ENCODE measurements at regions not wholly inside any gene's neighbourhood (a gene's known extent, or its start where the extent isn't known, plus 50 kb on each side); places are given as distances from the start of the nearest gene placed in this dataset.
"Not testable (repeated sequence)": the region's sequence is repeated elsewhere in the genome, so short reads cannot be mapped to it uniquely, and the experiment has no call there.

- DNase-seq, result no peak
Observed at GRCh38 chr11:110862407-110862806, 150.2 kb upstream of the ARHGAP20 start.

DNA sequence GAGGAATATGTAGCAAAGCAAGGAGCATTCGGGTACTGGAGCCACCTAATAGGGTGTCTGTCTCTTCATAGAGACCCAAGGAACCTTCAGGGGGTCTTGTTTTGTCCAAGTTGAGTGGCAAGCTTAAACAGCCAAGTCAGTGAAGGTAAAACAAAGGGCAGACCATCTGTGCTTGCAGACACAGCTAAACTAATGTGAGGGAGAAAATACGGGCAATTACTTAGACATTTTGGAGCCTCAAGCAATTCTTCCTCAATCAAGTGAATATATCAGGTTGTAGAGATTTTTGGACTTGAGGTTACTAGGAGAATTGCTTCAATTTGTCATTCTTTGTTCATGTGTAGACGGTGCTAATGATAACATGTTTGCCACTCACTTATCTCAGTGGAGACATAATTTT, 148.2 kb upstream of the ARHGAP20 start:
- no peak for DNase-seq

- DNase-seq, result no peak
Observed at GRCh38 chr11:110859998-110860397, 147.8 kb upstream of the ARHGAP20 start.

DNA sequence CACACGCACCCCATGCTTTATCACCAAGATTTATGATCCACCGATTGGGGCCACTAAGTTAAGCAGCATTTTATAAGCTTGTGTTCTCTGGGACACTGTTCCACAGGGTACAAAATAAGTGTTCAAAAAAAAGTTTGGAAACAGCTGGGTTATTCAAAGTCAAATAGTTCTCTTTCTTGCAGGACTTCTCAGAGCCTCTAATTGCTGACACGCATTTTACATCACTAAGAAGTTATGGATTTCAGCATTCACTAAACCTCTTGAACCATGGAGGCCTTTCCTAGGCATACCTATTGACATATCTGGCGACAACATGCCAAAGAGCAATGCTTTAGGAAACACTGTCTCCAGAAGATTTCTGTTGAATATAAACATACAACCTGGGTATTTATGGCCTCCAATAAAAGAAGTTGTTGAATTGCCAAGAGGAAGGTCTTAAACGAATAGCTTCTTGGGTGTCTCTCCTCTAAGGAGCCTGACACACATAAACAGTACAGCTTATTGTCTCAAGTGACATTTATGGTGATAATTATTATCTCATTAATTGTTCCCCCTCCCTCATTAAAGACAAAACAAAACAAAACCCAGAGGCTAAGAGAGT, 147.1 kb upstream of the ARHGAP20 start:
- DNase-seq, result no peak

DNA sequence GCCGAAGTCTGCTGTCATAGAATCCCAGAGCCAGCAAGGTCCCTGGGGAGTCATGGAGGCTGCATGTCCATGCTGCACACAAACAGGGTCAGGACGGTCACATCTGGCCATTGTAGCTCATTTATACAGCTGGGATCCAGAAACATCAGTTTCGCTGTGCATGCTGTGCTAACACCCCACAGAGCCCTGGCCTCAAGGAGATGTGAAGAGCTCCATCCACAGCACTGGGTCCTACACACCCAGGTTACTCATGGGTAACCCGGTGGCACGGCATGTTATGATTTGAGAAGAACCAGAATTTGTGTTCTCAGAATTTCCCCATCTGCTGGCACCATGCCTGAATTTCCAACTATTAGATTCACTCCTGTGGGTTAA, 146.3 kb upstream of the ARHGAP20 start:
- DNase-seq, result no peak

GRCh38 chr11:110857892-110858546, 145.8 kb upstream of the ARHGAP20 start:
- DNase-seq, result no peak

- DNase-seq, result no peak
Observed at GRCh38 chr11:110856996-110857812, 145.0 kb upstream of the ARHGAP20 start.

GRCh38 chr11:110856340-110856739, 144.1 kb upstream of the ARHGAP20 start:
- DNase-seq, result no peak

DNA sequence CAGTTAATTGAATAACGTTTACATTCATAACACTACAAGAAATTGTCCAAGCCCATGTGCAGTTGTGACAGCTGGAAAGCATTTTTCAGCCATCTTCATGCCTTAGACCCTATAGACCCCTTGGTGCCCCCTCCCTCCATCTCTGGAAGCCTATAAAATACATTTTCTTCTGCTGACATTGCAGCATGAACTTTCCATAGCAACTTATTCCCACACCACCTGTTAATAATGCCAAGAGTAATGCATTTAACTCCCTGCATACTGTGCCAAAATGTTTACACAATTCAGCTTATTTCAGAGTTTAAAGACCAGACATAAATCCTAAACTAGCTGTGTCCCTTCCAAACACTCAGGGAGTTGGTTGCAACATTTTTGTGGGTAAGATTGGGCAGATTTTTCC, 143.0 kb upstream of the ARHGAP20 start:
- no peak for DNase-seq

DNA sequence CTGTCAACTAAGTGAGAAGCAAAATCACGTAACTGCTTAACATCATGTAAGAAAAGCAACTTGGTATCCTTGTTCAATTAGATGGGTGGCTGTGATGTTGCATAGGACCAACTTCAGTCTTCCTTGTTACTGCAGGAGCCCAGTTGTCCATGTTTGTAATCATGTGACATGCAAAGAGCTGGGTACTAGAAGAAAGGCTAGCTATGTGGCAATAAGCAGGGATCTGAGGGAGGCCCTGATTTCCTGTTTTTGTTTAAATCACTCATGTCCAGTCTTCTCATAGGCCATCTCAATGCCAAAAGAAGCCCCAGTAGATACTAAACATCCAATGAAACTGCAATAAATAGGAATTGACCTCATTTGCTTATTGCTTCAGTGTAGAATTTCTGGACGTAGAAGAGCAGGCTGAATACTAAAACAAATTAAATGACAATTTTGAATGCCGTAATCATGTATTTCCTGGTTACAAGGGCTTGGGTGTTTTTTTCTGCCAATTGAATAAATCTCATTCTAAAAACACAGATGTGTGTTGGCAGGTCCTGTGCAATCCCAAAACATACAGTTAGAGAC, 140.8 kb upstream of the ARHGAP20 start:
- DNase-seq, result no peak

- no peak for DNase-seq
Observed at GRCh38 chr11:110850846-110851245, 138.6 kb upstream of the ARHGAP20 start.

GRCh38 chr11:110843053-110843452, 130.8 kb upstream of the ARHGAP20 start:
- not testable (repeated sequence) for DNase-seq

DNA sequence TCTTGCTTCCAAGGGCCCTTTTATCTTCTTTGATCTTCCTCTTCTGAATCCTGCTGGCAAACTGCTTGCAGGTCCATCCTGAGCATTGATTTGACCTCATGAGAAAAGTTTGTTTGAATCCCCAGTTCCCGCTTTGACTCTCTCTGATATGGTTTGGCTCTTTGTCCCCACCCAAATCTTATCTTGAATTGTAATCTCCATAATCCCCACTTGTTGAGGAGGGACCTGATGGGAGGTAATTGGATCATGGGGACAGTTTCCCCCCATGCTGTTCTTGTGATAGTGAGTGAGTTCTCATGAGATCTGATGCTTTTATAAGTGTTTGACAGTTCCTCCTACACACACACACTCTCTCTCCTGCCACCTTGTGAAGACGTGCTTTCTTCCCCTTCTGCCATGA, 126.6 kb upstream of the ARHGAP20 start:
- no peak for DNase-seq

DNA sequence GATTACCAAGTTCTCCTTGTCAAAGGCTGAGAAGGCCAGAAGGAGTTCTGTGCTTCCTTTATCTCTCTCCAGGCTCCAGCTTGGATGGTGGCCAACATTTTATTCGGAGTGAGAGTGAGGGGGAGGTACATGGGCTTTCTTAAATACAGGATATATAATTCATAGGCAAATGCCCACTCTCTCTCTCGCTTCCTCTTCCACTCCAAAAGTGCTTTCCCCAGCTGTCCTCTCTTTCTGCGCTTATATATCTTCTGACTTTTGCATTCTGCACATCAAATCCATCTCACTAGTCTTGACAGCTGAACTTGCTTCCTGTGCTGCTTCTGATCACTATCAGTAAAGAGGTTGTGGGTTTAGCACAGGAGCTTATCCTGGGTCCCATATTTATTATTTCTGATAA, 125.4 kb upstream of the ARHGAP20 start:
- no peak for DNase-seq

DNA sequence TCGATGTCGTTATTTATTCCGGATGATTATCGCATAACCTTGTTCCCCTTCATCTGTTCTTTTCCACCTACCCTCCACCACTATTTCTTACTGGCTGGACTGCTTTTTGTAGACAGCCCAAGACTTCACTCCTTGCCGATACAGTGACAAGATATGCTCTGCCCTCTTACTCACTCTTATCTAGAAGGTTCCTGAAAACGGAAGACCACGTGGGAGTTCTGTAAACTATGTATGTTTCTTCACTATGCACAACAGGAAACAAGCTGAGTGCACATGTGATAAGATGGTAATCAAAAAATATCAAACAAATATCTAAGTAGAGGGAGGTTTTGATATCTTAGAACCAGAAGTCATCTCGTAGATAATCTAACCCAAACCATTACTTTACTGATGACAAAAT, 122.9 kb upstream of the ARHGAP20 start:
- DNase-seq, result no peak

- DNase-seq, result no peak
Observed at GRCh38 chr11:110833033-110833484, 120.8 kb upstream of the ARHGAP20 start.

DNA sequence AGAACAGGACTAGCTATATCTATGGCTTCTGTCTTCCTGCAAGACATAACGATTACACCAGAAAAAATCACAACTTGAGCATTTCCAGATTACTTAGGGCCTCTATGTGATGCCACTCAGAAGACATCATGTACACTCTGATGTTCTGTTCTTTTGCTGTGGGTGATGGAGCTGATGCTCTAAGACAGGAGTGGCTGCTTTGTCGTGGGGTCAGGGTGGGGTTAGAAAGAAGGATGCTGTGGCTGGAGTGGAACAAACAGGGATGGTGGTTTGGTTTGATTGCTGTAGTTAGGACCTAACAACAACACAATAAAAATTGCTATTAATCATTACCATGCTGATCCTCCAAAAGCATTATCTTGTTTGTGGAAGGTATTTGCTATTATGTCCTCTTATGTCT, 120.3 kb upstream of the ARHGAP20 start:
- no peak for DNase-seq

DNA sequence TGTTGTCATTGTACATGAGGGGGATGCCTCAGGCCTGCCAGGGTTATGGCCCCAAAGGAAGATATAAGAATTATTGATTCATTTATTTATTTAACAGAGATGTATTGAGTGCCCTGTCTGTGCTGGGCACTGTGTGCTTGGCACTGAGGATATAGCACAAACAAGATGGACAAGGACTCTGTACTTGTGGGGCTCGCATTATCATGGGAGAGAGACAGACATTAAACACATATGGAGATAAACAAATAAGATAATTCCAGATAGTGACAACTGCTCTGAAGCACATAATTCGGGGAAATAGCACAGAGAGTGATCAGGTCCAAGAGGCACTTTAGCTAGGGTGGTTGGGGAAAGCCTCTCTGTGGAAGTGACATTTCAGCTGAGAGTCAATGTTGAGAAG, 119.8 kb upstream of the ARHGAP20 start:
- no peak for DNase-seq

GRCh38 chr11:110830747-110831146, 118.5 kb upstream of the ARHGAP20 start:
- no peak for DNase-seq

- no peak for DNase-seq
Observed at GRCh38 chr11:110830344-110830743, 118.1 kb upstream of the ARHGAP20 start.

DNA sequence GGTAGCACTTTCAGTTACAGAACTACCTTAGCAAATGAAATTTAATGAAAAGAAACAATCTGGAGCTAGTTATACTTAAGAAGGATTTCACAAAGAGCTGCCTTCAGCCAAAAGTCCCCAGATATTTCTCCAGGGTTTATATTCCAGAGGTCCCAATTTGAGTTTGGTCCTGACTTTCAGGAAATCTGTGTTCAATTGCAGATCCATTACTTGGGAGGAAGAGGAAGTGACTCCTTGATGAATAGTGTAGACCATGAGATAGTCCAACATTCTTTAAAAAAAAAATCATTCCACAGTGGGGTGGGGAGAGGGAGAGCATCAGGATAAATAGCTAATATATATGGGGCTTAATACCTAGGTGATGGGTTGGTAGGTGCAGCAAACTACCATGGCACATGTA, 117.6 kb upstream of the ARHGAP20 start:
- DNase-seq, result no peak

DNA sequence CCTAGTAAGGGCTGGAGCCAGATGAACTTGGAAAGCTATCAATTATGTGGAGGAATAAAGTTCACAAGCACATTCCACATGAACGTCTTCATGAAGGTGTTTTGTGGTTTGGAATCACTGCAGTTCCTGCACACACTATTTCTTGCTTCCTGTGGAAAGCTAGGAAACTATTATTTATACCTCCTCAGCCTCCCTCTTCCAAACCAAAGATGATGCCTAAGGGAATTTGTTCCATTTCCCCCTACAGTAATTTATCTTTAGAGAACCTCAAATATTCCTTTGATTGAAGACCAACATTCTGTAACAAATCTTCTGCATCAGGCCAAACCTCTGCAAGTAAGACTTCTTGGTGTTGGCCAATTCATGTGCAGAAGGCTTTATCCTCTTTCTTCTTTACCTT, 115.8 kb upstream of the ARHGAP20 start:
- DNase-seq, result no peak

DNA sequence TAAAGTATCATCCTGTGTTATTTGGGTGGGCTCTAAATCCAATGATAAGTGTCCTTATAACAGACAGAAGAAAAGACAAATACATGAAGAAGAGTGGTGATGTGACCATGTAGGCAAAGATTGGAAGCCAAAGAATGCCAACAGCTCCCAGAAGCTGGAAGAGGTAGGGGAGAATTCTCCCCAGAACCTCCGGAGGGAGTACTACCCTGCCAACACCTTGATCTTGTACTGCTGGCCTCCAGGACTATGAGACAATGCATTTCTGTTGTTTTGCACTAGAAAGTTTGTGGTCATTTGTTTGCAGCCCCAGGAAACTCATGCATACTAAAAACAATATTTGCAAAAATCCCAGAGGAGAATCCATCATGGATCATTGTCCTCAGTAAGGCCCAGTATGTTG, 115.0 kb upstream of the ARHGAP20 start:
- no peak for DNase-seq

Data from KG1 (cell line).